ENCODE measurements at regions not wholly inside any gene's neighbourhood (a gene's known extent, or its start where the extent isn't known, plus 50 kb on each side); places are given as distances from the start of the nearest gene placed in this dataset.

DNA sequence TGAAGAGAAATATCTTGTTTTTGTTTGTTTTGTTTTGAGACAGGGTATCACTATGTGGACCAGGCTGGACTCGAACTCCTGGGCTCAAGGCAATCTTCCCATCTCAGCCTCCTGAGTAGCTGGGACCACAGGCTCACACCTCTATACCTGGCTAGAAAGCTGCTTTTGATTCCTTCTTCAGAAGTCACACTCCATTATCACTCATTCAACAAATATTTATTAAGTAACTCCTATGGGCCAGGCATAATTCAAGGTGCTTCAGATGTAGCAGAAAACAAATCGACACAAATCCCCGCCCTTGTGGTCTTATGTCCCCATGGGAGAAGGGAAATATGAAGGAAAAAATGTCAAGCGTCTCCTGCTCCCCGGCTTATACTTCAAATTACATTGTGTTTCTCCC lies 72.6 kb upstream of the DHX15 start:
- Histone ChIP-seq H3K4me1 (peaks cover 21% of the 10 kb centered on the region), H3K9ac (no peak overlapping the region), H3K36me3 (no peaks in the 10 kb centered on the region), H3K27ac (no peak overlapping the region), H3F3A (ENCODE audit: low read depth) (peaks cover 15% of the 10 kb centered on the region), H3K9me3 (ENCODE audit: low read depth) (no peaks in the 10 kb centered on the region), H3K27me3 (no peaks in the 10 kb centered on the region), H4K20me1 (ENCODE audit: low read depth) (no peaks in the 10 kb centered on the region), H3K4me2 (no peak overlapping the region), H3K79me2 (ENCODE audit: low read depth) (no peaks in the 10 kb centered on the region), H3K4me3 (no peak overlapping the region), H2AFZ (replicated peaks) (no peak overlapping the region)
- DNase-seq (ENCODE audit: low spot score): no peak
- H3K36me3 Mint-ChIP-seq: no peaks in the 10 kb centered on the region
- peaks cover 22% of the 10 kb centered on the region for H3K4me1 Mint-ChIP-seq
- no peak overlapping the region for H3K27ac Mint-ChIP-seq
- H3K9me3 Mint-ChIP-seq: no peaks in the 10 kb centered on the region
- TF ChIP-seq EZH2phosphoT487 (IDR thresholded peaks at IDR 0.05) (no peak), EZH2 (IDR thresholded peaks at IDR 0.05) (no peak)
- TF ChIP-seq, protein P1, sequence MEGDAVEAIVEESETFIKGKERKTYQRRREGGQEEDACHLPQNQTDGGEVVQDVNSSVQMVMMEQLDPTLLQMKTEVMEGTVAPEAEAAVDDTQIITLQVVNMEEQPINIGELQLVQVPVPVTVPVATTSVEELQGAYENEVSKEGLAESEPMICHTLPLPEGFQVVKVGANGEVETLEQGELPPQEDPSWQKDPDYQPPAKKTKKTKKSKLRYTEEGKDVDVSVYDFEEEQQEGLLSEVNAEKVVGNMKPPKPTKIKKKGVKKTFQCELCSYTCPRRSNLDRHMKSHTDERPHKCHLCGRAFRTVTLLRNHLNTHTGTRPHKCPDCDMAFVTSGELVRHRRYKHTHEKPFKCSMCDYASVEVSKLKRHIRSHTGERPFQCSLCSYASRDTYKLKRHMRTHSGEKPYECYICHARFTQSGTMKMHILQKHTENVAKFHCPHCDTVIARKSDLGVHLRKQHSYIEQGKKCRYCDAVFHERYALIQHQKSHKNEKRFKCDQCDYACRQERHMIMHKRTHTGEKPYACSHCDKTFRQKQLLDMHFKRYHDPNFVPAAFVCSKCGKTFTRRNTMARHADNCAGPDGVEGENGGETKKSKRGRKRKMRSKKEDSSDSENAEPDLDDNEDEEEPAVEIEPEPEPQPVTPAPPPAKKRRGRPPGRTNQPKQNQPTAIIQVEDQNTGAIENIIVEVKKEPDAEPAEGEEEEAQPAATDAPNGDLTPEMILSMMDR (IDR thresholded peaks at IDR 0.05): no peak
- no peak overlapping the region for H3K4me3 Mint-ChIP-seq
- peaks cover 10% of the 10 kb centered on the region for H3K27me3 Mint-ChIP-seq (ENCODE audit: insufficient read depth, low read depth)

GRCh38 chr4:24657768-24658617 lies 73.6 kb upstream of the DHX15 start:
- H3K9ac ChIP-seq: no peak overlapping the region
- no peaks in the 10 kb centered on the region for H3K36me3 Mint-ChIP-seq
- no peak overlapping the region for H3K27ac ChIP-seq
- peaks cover 15% of the 10 kb centered on the region for H3F3A ChIP-seq (ENCODE audit: low read depth)
- H3K4me1 ChIP-seq: peaks cover 29% of the 10 kb centered on the region
- no peaks in the 10 kb centered on the region for H3K79me2 ChIP-seq (ENCODE audit: low read depth)
- no peaks in the 10 kb centered on the region for H3K27me3 ChIP-seq
- H3K9me3 Mint-ChIP-seq: no peaks in the 10 kb centered on the region
- no peak overlapping the region for H2AFZ ChIP-seq (replicated peaks)
- H3K4me2 ChIP-seq: peak overlapping the region; percentile 16
- H3K27ac Mint-ChIP-seq: no peak overlapping the region
- H3K4me1 Mint-ChIP-seq: peaks cover 24% of the 10 kb centered on the region
- no peak overlapping the region for H3K4me3 Mint-ChIP-seq
- H3K4me3 ChIP-seq: no peak overlapping the region
- no peaks in the 10 kb centered on the region for H4K20me1 ChIP-seq (ENCODE audit: low read depth)
- TF ChIP-seq EZH2 (IDR thresholded peaks at IDR 0.05) (no peak), EZH2phosphoT487 (IDR thresholded peaks at IDR 0.05) (no peak)
- TF ChIP-seq, protein P1 (IDR thresholded peaks at IDR 0.05): no peak
- no peaks in the 10 kb centered on the region for H3K9me3 ChIP-seq (ENCODE audit: low read depth)
- H3K27me3 Mint-ChIP-seq (ENCODE audit: insufficient read depth, low read depth): peaks cover 10% of the 10 kb centered on the region
- peak; percentile 54 for DNase-seq (ENCODE audit: low spot score)
- no peaks in the 10 kb centered on the region for H3K36me3 ChIP-seq

DNA sequence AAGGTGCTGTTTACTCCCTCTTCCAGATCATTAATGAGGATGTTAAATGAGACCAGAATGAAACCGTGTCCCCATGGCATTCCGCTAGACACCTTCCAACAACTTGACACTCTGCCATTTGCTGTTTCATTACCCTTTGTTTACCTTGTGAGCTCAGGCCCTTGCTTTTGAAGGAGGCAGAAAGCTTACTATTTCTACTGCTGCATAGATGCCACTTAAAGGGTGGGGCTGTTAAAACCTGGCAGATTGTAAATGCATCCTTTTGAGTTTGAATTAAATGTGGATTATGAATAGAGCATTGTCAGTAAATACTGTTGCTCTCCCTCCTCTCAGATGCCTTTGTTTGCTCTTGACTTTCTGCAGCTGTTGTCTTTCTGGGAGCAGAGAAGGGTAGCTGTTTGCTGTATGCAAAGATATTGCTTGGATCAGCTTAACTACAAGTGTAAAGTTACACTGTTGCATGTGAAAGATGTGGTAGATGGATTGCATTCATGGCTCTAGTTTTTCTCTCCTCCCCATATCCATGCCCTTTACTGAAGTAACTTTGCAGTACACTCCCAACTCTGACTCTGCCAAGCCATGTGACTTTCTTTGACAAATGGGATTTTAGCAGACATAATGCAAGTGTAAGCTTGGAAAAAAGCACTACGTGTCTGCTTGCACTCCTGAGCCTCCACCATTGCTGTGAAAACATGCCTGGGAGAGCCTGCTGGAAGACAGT lies 75.0 kb upstream of the DHX15 start:
- H3K9me3 ChIP-seq (ENCODE audit: low read depth): no peaks in the 10 kb centered on the region
- peaks cover 24% of the 10 kb centered on the region for H3K4me1 Mint-ChIP-seq
- no peaks in the 10 kb centered on the region for H3K79me2 ChIP-seq (ENCODE audit: low read depth)
- H3K4me2 ChIP-seq: no peak overlapping the region
- no peak overlapping the region for H3K27ac Mint-ChIP-seq
- no peaks in the 10 kb centered on the region for H3K9me3 Mint-ChIP-seq
- H3K4me3 ChIP-seq: no peak overlapping the region
- no peak overlapping the region for H3K9ac ChIP-seq
- H3K27ac ChIP-seq: no peak overlapping the region
- H3K36me3 Mint-ChIP-seq: no peaks in the 10 kb centered on the region
- peaks cover 15% of the 10 kb centered on the region for H3F3A ChIP-seq (ENCODE audit: low read depth)
- H3K27me3 ChIP-seq: no peaks in the 10 kb centered on the region
- TF ChIP-seq EZH2phosphoT487 (IDR thresholded peaks at IDR 0.05): no peak
- no peak for TF ChIP-seq EZH2 (IDR thresholded peaks at IDR 0.05)
- TF ChIP-seq, protein P1 (IDR thresholded peaks at IDR 0.05): no peak
- peaks cover 10% of the 10 kb centered on the region for H3K27me3 Mint-ChIP-seq (ENCODE audit: insufficient read depth, low read depth)
- no peak for DNase-seq (ENCODE audit: low spot score)
- H2AFZ ChIP-seq (replicated peaks): peak overlapping the region; percentile 50
- no peak overlapping the region for H3K4me3 Mint-ChIP-seq
- no peaks in the 10 kb centered on the region for H3K36me3 ChIP-seq
- no peaks in the 10 kb centered on the region for H4K20me1 ChIP-seq (ENCODE audit: low read depth)
- H3K4me1 ChIP-seq: peaks cover 29% of the 10 kb centered on the region
